ENCODE measurements at regions not wholly inside any gene's neighbourhood (a gene's known extent, or its start where the extent isn't known, plus 50 kb on each side); places are given as distances from the start of the nearest gene placed in this dataset.

- TF ChIP-seq CTCF (IDR thresholded peaks at IDR 0.05) (no peak), POLR2A (IDR thresholded peaks at IDR 0.05) (no peak), EP300 (IDR thresholded peaks at IDR 0.05) (no peak)
Observed at GRCh38 chr11:92569726-92570125, 345.1 kb downstream of the FAT3 start.
